ENCODE measurements at regions not wholly inside any gene's neighbourhood (a gene's known extent, or its start where the extent isn't known, plus 50 kb on each side); places are given as distances from the start of the nearest gene placed in this dataset.

- FAIRE-seq = no peak
- ChIA-PET POLR2A (no interaction called here), CTCF (no interaction called here), SMC1A (ENCODE audit: uncharacterized antibody, unreplicated experiment) (no interaction called here), RAD21 (ENCODE audit: unreplicated experiment) (no interaction called here)
- Histone ChIP-seq H3K4me3 (no peak overlapping the region), H3K79me2 (ENCODE audit: control insufficient read depth, insufficient read depth, low read length) (no peaks in the 10 kb centered on the region), H3K27me3 (replicated peaks in 1 of 2; ENCODE audit: control insufficient read depth in 2 of 2, insufficient read depth in 2 of 2, low read length in 1 of 2) (no peaks in the 10 kb centered on the region), H3K4me2 (ENCODE audit: control insufficient read depth, insufficient read depth) (no peak overlapping the region), H3K36me3 (ENCODE audit: control insufficient read depth in 2 of 2, insufficient read depth in 2 of 2, low read length in 1 of 2) (no peaks in the 10 kb centered on the region), H2AFZ (ENCODE audit: control insufficient read depth, low read depth, low read length) (no peak overlapping the region), H3K9ac (ENCODE audit: control insufficient read depth, insufficient read depth, low read length) (no peak overlapping the region), H3K27ac (ENCODE audit: control insufficient read depth, insufficient read depth) (no peak overlapping the region), H3K9me3 (replicated peaks; ENCODE audit: control insufficient read depth, insufficient read depth, low read length) (no peaks in the 10 kb centered on the region), H4K20me1 (ENCODE audit: control insufficient read depth, insufficient read depth) (no peaks in the 10 kb centered on the region), H3K4me1 (ENCODE audit: control insufficient read depth, insufficient read depth, low read length) (no peaks in the 10 kb centered on the region)
- no peak for ATAC-seq
- in situ Hi-C loops (cut with MboI) = no loop called here
- 59% methylated on average over 3 of the region's 3 CpGs for WGBS (ENCODE audit: insufficient coverage, insufficient replicate concordance, low lambda C conversion rate, missing lambda C conversion rate)
- BruUV-seq (replicated peaks) = no TSS peak
- TF ChIP-seq CEBPB (IDR thresholded peaks at IDR 0.05; ENCODE audit: borderline replicate concordance in 1 of 2, low read depth in 2 of 2, low read length in 2 of 2) = peak in 1 of 2 experiments; percentile 64; a peak in 1 of 4 replicates
- TF ChIP-seq RBBP5 (conservative IDR thresholded peaks at IDR 0.05) = no peak
- intact Hi-C loops (cut with micrococcal nuclease; ENCODE audit: unreplicated experiment) = no loop called here
- DNase-seq (ENCODE audit: low read depth, low spot score) = no peak
Observed at GRCh38 chr1:91201176-91201575, 179.3 kb upstream of the ZNF644 start.

GRCh38 chr1:91200675-91201074 is 178.8 kb upstream of the ZNF644 start:
- in situ Hi-C loops (cut with MboI) (no loop called here), intact Hi-C loops (cut with micrococcal nuclease; ENCODE audit: unreplicated experiment) (no loop called here)
- H3K36me3 ChIP-seq (ENCODE audit: control insufficient read depth in 2 of 2, insufficient read depth in 2 of 2, low read length in 1 of 2) = no peaks in the 10 kb centered on the region
- CTCF ChIA-PET = interaction anchor here (0.8 to 1.1 kb wide), 2 partner anchors 33 to 797 kb away, joined by 3 read pairs; no protein-coding TSS in a partner anchor
- POLR2A ChIA-PET = no interaction called here
- H3K79me2 ChIP-seq (ENCODE audit: control insufficient read depth, insufficient read depth, low read length) = no peaks in the 10 kb centered on the region
- H3K9ac ChIP-seq (ENCODE audit: control insufficient read depth, insufficient read depth, low read length) = no peak overlapping the region
- H4K20me1 ChIP-seq (ENCODE audit: control insufficient read depth, insufficient read depth) = no peaks in the 10 kb centered on the region
- no peak for ATAC-seq
- no peak overlapping the region for H3K27ac ChIP-seq (ENCODE audit: control insufficient read depth, insufficient read depth)
- BruUV-seq (replicated peaks) = no TSS peak
- TF ChIP-seq CREM (IDR thresholded peaks at IDR 0.05; ENCODE audit: low read depth) = no peak
- H2AFZ ChIP-seq (ENCODE audit: control insufficient read depth, low read depth, low read length) = no peak overlapping the region
- SMC1A ChIA-PET (ENCODE audit: uncharacterized antibody, unreplicated experiment) = no interaction called here
- no peaks in the 10 kb centered on the region for H3K9me3 ChIP-seq (replicated peaks; ENCODE audit: control insufficient read depth, insufficient read depth, low read length)
- no peak overlapping the region for H3K4me3 ChIP-seq
- WGBS (ENCODE audit: insufficient coverage, insufficient replicate concordance, low lambda C conversion rate, missing lambda C conversion rate) = 21% methylated on average over 5 of the region's 5 CpGs
- FAIRE-seq = no peak
- RAD21 ChIA-PET (ENCODE audit: unreplicated experiment) = no interaction called here
- no peak overlapping the region for H3K4me2 ChIP-seq (ENCODE audit: control insufficient read depth, insufficient read depth)
- H3K27me3 ChIP-seq (replicated peaks in 1 of 2; ENCODE audit: control insufficient read depth in 2 of 2, insufficient read depth in 2 of 2, low read length in 1 of 2) = no peaks in the 10 kb centered on the region
- no peaks in the 10 kb centered on the region for H3K4me1 ChIP-seq (ENCODE audit: control insufficient read depth, insufficient read depth, low read length)
- no peak for DNase-seq (ENCODE audit: low read depth, low spot score)
